ENCODE measurements at regions not wholly inside any gene's neighbourhood (a gene's known extent, or its start where the extent isn't known, plus 50 kb on each side); places are given as distances from the start of the nearest gene placed in this dataset.

DNA sequence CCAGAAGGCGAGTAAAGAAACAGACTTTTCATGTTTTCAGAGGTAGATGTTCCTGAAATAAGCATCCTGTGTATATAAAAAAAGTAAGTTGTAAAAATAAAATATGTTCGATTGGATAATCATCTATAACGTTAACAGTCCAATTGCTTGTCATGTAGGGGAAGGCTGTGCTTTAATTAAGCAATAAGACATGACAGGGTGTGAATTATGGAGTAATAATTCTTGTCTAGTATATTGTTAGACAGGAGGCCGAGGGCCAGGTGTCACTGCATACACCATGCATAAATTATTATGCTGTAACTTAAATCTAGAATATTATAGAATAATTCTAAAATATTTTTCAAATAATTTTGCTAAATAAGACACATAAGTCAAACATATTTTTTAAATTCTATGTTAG is 494.6 kb upstream of the TENM3 start:
- TF ChIP-seq CTCF (IDR thresholded peaks at IDR 0.05; ENCODE audit: insufficient read depth, low read length) = no peak
- TF ChIP-seq POLR2AphosphoS5 (IDR thresholded peaks at IDR 0.05; ENCODE audit: low read depth) = no peak
- TF ChIP-seq, protein P1, sequence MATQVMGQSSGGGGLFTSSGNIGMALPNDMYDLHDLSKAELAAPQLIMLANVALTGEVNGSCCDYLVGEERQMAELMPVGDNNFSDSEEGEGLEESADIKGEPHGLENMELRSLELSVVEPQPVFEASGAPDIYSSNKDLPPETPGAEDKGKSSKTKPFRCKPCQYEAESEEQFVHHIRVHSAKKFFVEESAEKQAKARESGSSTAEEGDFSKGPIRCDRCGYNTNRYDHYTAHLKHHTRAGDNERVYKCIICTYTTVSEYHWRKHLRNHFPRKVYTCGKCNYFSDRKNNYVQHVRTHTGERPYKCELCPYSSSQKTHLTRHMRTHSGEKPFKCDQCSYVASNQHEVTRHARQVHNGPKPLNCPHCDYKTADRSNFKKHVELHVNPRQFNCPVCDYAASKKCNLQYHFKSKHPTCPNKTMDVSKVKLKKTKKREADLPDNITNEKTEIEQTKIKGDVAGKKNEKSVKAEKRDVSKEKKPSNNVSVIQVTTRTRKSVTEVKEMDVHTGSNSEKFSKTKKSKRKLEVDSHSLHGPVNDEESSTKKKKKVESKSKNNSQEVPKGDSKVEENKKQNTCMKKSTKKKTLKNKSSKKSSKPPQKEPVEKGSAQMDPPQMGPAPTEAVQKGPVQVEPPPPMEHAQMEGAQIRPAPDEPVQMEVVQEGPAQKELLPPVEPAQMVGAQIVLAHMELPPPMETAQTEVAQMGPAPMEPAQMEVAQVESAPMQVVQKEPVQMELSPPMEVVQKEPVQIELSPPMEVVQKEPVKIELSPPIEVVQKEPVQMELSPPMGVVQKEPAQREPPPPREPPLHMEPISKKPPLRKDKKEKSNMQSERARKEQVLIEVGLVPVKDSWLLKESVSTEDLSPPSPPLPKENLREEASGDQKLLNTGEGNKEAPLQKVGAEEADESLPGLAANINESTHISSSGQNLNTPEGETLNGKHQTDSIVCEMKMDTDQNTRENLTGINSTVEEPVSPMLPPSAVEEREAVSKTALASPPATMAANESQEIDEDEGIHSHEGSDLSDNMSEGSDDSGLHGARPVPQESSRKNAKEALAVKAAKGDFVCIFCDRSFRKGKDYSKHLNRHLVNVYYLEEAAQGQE (IDR thresholded peaks at IDR 0.05; ENCODE audit: insufficient replicate concordance, low read depth) = no peak
- no peak for TF ChIP-seq GABPA (IDR thresholded peaks at IDR 0.05; ENCODE audit: low read depth)
- no peak for TF ChIP-seq SPI1 (IDR thresholded peaks at IDR 0.05; ENCODE audit: borderline replicate concordance, low read depth)

Measured in HL-60 (cell line).